NCI-H82 (cell line): ENCODE measurements at regions not wholly inside any gene's neighbourhood (a gene's known extent, or its start where the extent isn't known, plus 50 kb on each side); places are given as distances from the start of the nearest gene placed in this dataset.
"Not testable (repeated sequence)": the region's sequence is repeated elsewhere in the genome, so short reads cannot be mapped to it uniquely, and the experiment has no call there.

Experiments
- DNase-seq: peaks from one replicate; lab custom pipeline; 2025; lab: John Stamatoyannopoulos, UW

DNA sequence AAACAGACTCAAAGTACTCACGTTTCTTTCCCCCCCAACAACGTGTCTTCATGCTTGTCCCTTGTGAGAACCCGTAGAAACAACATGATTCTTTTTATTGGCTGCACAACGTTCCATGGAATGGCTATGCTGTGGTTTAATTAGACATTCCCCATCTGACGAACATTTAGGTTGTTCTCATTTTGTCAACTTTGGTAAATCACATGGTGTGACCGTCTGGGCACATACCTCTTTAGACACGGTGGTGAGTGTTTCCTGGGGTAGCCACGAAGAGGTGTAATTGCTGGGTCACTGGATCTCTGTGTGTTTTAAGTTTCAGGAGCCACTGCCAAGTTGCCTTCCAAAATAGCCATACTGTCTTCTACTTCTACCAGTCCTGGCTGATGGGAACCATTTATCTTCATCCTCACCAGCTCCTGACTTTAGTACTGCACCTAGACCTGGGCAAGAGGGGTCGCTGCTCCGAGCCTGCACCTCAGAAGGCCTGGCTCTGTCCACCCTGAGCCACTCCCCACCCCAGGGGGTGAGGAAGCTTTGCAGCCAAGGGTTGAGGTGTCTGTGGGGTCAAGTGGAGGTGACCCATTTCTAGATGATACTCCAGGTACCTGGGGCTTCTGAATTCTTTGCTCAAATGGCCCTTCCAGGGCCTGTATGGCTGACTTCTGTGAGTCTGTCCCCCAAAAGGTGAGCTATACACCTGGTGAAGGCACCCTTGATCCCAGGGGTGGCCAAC lies 84.7 kb downstream of the IRX5 start:
- DNase-seq = no peak

DNA sequence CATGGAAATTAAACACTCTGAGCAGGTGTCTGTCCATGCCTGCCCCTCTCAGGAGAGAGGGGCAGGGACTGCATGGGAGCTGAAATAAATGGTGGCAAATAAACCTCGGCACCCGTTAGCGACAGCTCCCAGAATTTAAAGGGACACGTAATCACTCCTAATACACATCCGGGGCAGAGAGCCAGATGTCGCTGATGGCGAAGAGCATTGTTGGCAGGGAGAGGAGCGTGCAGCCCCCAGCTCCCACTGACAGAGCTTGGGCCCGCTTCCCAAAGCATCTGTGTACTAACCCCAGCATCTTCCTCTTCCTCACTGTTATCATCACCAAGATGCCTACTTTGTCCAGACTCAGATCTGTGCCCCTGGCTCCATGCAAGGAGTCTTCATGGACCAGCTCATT lies 85.8 kb downstream of the IRX5 start:
- peak; percentile 24 for DNase-seq

DNA sequence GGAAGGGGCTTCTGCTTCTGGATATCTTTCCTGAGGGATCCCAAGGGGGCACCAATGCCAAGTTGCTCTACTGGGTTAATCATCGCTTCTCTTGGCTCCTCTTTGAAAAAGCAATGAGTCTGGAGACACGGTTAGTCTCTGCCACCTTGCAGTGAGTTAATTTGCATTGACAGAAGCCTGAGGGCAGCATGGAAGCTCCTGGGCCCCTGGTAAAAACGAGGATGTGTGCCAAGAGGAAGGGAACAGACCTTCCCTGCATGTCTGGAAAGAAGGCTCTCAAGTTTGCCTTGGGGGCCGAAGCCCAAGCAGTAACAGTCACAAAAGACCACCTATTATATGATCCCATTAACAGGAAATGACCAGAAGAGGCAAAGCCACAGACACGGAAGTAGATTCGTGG lies 86.7 kb downstream of the IRX5 start:
- no peak for DNase-seq

DNA sequence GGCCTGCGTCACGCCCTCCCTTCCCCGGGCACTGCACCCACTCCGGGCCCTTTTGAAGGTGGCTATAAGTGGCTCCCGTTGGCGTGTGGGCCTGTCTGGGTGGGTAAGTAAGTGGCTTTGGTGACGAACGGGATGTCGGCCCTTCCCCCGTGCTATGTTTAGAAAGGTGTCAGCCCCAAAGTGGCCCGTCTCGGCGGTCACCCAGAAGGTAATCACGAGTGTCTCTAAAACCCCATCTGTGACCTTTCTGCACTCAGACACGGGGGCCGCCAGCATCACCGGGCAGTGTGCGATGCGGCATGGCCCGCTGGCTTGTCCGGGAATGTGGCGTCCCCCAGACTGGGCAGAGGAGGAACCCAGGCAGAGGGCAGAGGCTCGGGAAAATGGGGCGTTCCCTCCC lies 88.2 kb downstream of the IRX5 start:
- DNase-seq = no peak

DNA sequence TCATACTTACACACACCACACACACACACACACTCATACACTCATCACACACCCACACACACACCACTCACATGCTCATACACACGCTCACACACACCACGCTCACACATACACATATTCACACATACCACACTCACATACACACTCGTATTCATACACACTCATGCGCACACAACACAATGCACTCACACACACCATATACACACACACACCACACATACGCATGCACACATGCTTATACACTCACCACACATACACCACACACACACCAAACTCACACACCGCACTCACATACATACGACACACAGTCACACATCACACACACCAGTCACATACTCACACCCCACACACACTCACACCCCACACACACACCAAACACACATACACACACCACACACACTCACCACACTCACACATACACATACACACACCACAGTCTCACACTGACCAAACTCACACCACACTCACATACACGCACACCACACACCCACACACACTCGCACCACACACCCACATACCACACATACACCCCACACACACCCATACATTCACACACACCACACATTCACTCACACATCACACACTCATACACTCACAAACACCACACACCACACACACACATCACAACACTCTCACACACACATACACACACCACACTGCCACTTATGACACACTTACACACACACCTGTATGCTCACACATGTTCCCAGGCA lies 88.9 kb downstream of the IRX5 start:
- no peak for DNase-seq

DNA sequence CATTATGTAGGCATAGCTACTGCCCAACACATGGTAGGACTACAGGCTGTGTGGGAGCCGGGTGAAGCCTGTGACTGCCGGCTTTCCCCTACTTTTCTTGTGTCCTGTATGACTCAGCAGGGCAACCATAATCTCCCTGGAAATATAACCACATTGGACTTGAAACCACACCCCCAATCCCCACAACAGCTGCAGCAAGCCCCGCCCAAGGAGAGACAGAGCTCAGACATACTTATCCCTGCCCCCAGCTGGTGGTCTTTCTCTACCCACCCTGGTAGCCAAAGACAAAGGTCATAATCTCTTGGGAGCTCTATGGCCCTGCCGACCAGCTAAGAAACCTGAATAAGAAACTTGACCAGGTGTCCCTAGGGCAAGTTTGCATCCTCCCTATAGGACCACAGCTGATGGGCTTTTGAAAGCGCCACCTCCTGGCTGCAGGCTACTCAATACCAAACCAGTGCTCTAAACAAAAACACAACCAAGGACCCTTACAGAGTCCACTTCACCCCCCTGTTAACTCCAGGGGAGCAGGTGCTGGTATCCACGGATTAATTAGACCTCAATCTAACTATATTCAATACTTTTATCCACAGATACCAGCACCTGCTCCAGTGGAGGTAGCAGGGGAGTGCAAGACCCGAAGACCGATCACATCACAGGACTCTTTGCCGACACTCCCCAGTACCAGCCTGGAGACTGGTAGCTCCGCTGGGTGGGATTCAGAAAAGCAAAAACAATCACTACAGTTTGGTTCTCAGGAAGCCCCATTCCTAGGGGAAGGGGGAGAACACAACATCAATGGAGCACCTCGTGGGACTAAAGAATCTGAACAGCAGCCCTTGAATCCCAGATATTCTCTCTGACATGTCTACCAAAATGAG lies 91.2 kb downstream of the IRX5 start:
- peak; percentile 95 for DNase-seq

DNA sequence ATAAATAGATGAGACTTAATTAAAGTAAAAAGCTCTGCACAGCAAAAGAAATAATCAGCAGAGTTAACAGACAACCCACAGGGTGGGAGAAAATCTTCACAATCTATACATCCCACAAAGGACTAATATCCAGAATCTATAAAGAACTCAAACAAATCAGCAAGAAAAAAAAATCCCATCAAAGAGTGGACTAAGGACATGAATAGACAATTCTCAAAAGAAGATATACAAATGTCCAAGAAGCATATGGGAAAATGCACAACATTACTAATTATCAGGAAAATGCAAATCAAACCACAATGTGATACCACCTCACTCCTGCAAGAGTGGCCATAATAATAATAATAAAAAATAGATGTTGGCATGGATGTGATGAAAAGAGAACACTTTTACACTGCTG lies 96.6 kb downstream of the IRX5 start:
- not testable (repeated sequence) for DNase-seq

DNA sequence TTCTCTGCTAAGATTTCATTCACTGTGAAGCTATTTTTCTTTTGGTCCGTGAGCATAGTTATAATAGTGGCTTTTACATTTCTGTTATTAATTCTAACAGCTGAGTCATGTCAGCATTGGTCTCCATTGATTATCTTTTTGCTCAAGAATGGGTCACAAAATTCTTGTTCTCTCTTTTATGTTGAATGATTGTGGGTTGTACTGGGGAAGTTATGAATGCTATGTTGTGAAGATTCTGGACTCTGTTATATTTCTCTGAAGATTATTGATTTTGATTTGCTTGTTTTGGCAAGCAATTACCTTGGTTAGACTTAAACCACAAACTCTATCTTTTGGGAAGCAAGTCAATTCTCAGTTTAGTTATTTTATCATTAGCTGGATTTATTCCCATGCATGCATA lies 98.8 kb downstream of the IRX5 start:
- no peak for DNase-seq

DNA sequence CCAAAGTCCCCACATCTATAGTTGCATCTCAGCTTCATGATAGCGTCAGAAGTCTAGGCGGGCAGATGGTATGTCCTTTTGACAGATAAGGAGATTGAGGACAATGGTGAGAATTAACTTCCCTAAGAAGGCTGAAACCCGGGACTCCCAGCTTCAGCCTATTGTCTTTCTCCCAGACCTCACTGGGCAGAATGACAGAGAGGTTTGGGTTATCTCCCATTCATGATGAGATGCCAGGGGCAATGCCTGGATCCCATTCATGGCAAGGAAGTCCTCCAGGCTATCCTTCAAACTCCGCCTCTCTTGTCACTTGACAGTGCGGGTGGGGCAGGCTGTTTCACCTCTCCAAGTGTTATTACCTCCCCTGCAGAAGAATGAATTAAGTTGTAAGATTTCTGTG lies 100.3 kb downstream of the IRX5 start:
- peak; percentile 69 for DNase-seq

DNA sequence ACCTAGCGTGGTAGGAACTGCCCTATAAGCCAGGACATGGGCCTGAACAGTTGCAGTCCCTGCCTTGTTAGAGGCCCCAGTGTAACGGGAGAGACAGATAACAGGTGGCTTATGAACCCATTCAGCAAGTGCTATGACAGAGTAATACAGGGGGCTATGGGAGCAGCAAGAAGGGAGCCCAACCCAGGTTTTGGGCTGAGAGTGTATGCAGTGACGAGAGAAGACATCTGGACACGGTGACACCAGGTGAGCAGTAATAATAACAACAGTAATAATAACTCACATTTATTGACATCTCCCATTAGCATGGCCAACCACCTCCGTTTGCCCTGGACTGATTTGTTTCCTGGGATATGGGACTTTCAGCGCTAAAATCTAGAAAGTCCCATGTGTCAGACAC lies 100.8 kb downstream of the IRX5 start:
- DNase-seq = no peak

DNA sequence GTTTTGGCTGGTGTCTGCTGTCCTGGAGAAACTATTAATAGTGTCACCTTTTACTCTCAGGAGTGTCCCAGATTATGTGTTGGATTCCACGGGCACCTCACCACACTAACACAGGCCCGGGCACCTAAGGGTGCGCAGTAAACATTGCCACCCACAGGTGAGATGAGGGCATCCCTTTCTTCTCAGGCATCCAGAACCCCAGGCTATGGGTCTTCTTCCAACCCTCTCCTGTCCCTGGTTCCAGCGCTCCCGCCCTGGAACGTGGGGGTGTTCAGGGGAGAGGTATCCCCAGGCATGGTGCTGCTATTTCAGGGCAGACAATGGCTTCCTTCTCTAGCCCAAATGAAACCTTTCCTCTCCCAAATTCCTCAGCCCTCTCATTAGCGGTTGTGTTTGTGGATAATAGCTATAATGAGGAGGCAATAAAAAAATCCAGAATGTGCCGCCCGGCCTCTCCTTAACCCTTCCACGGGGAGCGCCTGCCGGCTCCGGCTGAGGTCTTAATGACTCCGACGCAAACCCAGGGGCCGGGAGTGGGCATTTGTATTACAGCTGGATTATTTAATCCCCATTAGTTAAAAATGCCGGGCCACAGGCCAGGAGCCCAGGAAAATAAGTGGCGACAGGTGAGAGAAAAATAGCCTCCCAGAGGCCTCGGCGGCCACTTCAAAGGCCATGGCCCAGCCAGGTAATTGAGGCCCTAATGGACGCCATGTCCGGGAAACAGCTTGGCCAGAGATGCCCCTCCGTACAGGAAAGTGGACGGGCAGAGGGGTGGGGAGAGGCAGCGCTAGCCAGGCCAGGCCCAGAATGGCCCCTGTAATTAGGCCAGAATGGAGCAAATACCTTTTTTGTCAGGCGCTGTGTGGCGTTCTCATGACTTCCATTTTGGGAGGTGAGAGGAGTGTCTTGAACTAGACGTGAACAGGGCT lies 102.8 kb downstream of the IRX5 start:
- DNase-seq = peak; percentile 2

DNA sequence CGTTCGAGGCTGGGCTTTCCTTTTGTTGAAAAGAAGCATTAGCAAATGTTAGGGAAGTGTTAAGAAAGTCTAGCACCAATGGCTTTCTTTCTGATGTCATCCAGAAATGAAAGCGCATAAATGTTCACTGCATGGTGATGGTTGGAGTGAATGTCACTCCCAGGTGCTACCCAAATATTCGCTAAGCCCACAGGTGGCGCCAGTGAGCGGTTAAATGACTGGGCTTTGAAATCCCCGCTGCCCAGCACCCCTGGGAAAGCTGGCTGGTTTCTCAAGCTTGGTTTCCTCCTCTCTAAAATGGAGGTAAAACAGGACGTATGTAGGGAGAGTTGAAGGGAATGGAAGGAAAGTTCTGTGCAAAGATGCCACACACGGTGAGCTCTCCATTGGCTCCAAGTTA lies 104.4 kb downstream of the IRX5 start:
- DNase-seq = peak; percentile 73

DNA sequence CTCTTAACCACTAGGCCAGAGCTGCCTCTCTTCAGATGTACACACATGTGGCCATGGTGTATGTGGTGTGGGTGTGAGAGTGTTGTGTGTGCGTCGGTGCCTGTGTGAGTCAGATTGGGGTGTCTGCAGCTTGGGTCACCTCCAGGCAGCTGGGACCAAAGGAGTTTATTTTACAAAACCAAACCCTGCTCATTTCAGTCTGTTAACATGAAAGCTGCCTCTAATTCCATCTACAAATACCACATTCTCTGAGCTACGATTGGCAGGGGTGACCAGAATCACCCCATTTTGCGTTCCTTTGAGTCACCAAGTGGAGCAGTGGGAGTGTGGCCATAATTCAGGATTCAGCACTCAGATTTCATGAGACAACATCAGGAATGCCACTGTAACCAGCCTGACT lies 105.3 kb downstream of the IRX5 start:
- DNase-seq = no peak

DNA sequence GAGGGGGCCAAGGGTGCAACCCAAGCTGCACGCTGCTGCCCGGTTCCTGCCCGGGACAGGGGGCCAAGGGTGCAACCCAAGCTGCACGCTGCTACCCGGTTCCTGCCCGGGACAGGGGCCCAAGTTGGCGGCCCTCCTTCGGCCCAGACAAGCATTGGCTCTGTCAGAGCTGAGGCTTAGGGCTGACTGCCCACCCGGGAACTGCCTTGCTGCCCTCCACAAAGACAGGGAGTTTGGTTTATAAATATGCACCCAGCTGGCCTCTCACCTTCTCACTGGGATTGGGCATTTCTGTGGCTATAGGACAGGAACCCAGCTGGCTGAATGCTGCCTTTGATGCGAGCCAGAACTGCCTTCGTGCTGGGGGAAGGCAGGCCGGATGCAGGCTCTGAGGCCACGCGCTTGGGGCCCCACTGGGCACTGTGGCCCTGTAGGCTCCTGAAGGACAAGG lies 105.7 kb downstream of the IRX5 start:
- no peak for DNase-seq

DNA sequence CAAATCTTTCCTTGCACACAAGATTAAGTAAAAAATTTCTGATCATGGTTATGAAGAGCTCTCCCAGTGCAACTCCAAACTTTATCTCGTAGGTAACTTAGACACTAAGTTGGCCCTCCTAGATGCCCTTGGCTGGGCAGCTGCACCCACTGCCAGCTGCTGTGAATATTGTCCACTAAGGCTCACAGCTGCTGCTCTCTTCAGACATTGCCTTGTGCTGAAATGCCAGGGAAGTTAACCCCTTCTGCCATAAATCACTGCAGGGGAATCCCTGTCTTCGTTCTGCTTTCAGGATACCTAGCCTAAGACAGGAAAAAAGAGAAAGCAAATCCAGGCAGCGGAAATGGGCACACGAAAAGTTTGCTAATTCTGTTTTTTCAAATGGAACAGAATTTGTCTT lies 106.4 kb downstream of the IRX5 start:
- DNase-seq = no peak

DNA sequence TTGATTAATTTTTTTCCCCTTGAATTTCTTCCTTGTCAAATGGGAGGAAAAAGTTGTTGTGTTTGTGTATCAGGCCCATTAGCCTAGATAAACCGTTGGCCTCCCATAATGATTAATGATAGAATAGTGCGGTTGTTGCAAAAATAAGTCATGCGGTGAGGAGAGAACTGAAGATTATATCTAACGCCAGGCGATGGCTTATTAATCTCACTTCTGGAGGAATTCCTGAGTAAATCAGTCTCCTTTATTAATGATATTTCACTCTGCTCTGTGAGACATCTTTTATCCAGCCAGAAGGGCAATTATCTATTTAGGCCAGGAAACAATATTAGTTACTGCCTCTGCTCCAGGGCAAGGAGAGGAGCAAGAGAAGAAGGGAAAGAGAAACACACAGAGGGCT lies 107.3 kb downstream of the IRX5 start:
- DNase-seq = no peak

DNA sequence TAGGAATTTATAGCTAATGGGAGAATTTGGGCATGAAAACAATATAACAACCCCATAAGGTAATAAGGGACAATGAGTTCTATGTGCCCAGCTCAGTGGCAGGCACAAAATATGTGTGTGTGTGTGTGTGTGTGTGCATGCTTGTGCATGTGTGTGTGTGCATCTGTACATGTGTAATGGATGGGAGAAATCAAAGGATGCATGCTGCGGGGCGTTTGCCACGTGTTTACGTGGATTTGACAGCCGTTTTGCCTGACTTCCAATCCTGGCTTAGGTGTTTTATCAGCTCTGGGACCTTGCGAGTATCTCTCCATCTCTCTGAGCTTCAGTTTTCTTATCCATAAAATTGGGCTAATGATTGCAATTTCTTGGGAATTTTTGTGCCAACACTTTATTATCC lies 108.4 kb downstream of the IRX5 start:
- no peak for DNase-seq

DNA sequence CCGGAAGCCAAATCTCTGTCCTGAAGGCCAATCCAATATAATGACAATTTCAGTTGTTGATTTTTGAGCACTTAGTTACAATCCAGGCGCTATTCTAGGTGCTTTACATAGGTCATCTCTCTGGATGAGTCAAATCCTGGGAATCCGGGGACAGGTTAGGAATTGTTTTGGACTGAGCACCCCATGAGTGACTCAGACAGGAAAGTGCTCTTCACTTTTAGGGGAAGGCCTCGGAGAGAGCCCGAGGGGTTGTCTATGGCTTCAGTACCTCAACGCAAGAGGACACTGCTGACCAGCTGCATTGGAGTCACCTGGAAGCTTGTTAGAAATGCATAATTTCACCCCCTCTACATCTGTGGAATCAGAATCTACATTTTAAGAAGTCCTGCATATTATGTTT lies 108.8 kb downstream of the IRX5 start:
- no peak for DNase-seq

DNA sequence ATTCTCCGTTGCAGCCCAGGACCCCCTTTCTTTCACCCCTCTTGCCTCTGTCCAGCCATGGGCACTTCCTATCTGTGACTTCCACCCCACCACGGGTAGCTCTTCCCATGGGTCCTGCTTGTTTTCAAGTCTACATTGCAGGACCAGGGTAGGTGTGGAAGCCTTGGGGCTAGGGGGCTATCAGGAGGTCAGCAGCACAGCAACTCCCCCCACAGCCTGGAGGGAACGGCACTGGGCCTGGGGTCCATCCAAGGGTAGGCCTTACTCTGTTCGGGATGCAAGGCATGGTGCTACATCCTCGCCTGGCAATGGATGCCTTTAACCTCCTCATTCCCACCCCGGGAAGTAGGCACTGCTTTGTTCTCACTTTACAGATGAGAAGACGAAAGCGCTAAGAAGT lies 109.3 kb downstream of the IRX5 start:
- no peak for DNase-seq

DNA sequence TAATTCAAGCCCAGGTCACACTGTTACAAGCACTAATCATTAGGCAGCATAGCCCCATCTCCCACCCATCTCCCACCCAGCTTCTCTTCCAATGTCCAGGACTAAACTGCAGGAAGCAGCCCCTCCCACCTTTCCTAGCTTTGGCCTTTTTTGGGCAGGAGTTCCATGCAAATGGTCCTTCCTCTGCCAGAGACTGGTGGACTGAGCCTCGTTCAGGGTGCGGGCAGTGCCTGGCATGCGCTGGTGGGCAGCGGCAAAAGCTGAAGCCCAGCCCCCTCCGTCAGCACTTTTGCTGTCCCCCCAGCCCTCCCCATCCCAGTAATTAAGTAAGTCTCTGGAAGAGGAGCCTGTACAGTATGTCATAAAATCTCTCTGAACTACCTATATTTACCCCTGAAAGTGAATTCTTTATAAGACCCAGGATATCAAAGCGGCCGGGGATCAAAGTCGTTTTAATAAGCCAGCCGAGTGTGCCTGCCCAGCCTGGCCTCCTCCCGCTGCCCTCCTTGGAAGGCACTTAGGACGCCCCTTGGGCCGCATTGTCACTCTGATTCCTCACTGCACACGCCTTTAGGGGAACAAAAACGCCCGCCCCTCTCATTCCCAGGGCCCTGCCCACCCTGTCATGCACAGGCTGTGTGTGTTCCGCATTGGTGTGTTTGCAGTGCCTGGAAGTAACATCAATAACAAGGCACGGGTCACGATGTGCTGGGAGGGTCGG lies 109.9 kb downstream of the IRX5 start:
- DNase-seq = no peak
